Duodenal mucosa (tissue), 2 donors: ENCODE measurements at regions not wholly inside any gene's neighbourhood (a gene's known extent, or its start where the extent isn't known, plus 50 kb on each side); places are given as distances from the start of the nearest gene placed in this dataset.

Source experiments
- H3K27ac ChIP-seq: one replicate; pipeline ENCODE4 v1.7.0; 2013; ENCODE audit warnings: low read depth, low read length
- H3K27me3 ChIP-seq, 2 donors: one replicate each; pipeline ENCODE4 v1.7.0; 2013; ENCODE audit warnings: low read length in 2 of 2, control low read depth in 1 of 2; ENCODE audit not compliant: insufficient read depth in 2 of 2, control insufficient read depth in 1 of 2
- H3K36me3 ChIP-seq, 2 donors: one replicate each; pipeline ENCODE4 v1.7.0; 2013; ENCODE audit warnings: low read length in 2 of 2, control low read depth in 1 of 2; ENCODE audit not compliant: insufficient read depth in 2 of 2, control insufficient read depth in 1 of 2
- H3K4me1 ChIP-seq, 2 donors: one replicate each; pipeline ENCODE4 v1.7.0; 2013; ENCODE audit warnings: low read length in 2 of 2, control low read depth in 1 of 2; ENCODE audit not compliant: insufficient read depth in 2 of 2, control insufficient read depth in 1 of 2
- H3K4me3 ChIP-seq, 2 donors: one replicate each; pipeline ENCODE4 v1.7.0; 2013; ENCODE audit warnings: low read length in 2 of 2, low read depth in 1 of 2
- H3K9ac ChIP-seq, 2 donors: one replicate each; pipeline ENCODE4 v1.7.0; 2013; ENCODE audit warnings: low read length in 2 of 2, low read depth in 1 of 2
- H3K9me3 ChIP-seq, 2 donors: one replicate each; pipeline ENCODE4 v1.7.0; 2013; ENCODE audit warnings: low read length in 2 of 2, control low read depth in 1 of 2; ENCODE audit not compliant: control insufficient read depth in 1 of 2

DNA sequence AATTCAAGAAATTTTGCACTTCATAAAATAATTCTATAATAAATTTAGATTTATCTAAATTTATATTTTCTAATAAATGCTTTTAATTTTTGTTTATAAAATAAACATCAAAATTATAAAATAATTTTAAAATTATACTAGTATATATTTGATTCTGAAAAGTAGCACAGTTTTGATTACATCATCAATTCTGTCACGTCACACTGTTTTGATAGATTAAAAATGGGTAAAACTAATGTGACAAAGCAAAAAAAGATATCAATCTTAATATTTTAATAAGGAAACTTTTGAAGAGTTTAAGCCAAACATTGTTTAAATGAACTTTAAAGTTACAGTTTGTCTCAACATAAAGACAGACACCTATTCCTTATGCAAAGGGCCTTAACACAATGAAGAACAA lies 1001.8 kb downstream of the KCNT2 start:
- H3K4me1 ChIP-seq = no peaks in the 10 kb centered on the region
- H3K27ac ChIP-seq = no peak overlapping the region
- no peak overlapping the region for H3K4me3 ChIP-seq
- H3K27me3 ChIP-seq = no peaks in the 10 kb centered on the region
- H3K36me3 ChIP-seq = no peaks in the 10 kb centered on the region
- no peak overlapping the region for H3K9ac ChIP-seq
- H3K9me3 ChIP-seq = no peaks in the 10 kb centered on the region

- no peak overlapping the region for H3K27ac ChIP-seq
- H3K4me3 ChIP-seq = no peak overlapping the region
- no peaks in the 10 kb centered on the region for H3K27me3 ChIP-seq
- no peak overlapping the region for H3K9ac ChIP-seq
- H3K9me3 ChIP-seq = peaks cover 0 to 3% of the 10 kb centered on the region in 2 donors
- no peaks in the 10 kb centered on the region for H3K36me3 ChIP-seq
- H3K4me1 ChIP-seq = no peaks in the 10 kb centered on the region
Observed at GRCh38 chr1:195604287-195604686, 1004.0 kb downstream of the KCNT2 start.

- Histone ChIP-seq H3K27ac (no peak overlapping the region), H3K27me3 (no peaks in the 10 kb centered on the region), H3K4me3 (no peak overlapping the region), H3K36me3 (no peaks in the 10 kb centered on the region), H3K4me1 (no peaks in the 10 kb centered on the region), H3K9me3 (peaks cover 0 to 7% of the 10 kb centered on the region in 2 donors), H3K9ac (no peak overlapping the region)
Observed at GRCh38 chr1:195597891-195598290, 1010.3 kb downstream of the KCNT2 start.

DNA sequence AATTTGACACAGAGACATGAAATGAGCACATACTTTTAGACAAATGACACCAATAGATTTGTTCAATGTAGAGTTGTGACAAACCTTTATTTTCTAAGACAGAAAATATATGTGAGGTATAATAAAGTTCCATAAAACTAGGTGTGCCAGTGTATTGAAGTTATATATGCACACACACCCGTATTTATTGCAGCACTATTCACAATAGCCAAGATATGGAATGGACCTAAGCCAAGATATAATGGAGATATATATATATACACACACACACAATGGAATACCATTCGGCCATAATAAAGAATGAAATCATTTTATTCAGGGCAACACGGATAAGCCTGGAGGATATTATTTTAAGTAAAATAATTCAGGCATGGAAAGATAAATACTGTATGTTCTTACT lies 1013.5 kb downstream of the KCNT2 start:
- peaks cover 0 to 5% of the 10 kb centered on the region in 2 donors for H3K9me3 ChIP-seq
- H3K36me3 ChIP-seq = no peaks in the 10 kb centered on the region
- no peaks in the 10 kb centered on the region for H3K4me1 ChIP-seq
- no peak overlapping the region for H3K27ac ChIP-seq
- H3K4me3 ChIP-seq = no peak overlapping the region
- H3K27me3 ChIP-seq = no peaks in the 10 kb centered on the region
- H3K9ac ChIP-seq = no peak overlapping the region

GRCh38 chr1:195594322-195594721 lies 1013.9 kb downstream of the KCNT2 start:
- no peaks in the 10 kb centered on the region for H3K4me1 ChIP-seq
- H3K36me3 ChIP-seq = no peaks in the 10 kb centered on the region
- H3K9me3 ChIP-seq = peaks cover 0 to 5% of the 10 kb centered on the region in 2 donors
- peak overlapping the region in 1 of 2 donors; percentile 25 for H3K4me3 ChIP-seq
- no peaks in the 10 kb centered on the region for H3K27me3 ChIP-seq
- H3K9ac ChIP-seq = no peak overlapping the region
- H3K27ac ChIP-seq = no peak overlapping the region

DNA sequence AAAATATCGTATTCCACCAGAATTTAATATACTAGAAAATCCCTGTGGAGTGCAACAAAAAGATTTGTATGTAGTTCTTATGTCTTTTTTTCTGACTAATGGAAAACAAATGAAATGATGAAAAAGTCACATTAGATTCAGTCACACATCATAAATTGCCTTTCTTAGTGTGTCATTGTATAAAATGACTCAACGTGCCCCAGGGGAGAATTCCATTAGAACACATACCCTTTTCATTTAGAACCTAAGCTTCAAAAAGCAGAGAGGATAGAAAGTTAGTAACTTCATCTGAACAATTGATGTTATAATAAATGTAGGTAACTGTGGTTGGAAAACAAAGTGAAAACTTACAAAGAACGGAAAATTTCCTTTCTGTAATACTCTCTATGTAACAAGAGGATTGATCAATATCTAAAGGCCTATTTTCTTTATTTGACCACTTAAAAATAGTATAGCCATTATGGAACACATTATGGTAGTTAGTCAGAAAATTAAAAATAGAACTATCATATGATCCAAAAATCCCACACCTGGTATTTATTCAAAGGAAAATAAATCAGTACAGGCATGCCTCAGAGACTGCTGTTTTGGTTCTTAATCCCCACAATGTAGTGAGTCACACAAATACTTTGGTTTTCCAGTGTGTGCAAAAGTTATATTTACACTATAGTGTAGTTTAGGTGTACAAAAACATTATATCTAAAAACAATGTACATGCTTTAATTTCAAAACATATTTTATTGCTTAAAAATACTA lies 1016.1 kb downstream of the KCNT2 start:
- H3K4me3 ChIP-seq = no peak overlapping the region
- H3K9me3 ChIP-seq = peaks cover 0 to 9% of the 10 kb centered on the region in 2 donors
- no peaks in the 10 kb centered on the region for H3K27me3 ChIP-seq
- no peaks in the 10 kb centered on the region for H3K4me1 ChIP-seq
- H3K27ac ChIP-seq = no peak overlapping the region
- H3K36me3 ChIP-seq = no peaks in the 10 kb centered on the region
- H3K9ac ChIP-seq = no peak overlapping the region

- Histone ChIP-seq H3K27ac (no peak overlapping the region), H3K4me3 (no peak overlapping the region), H3K4me1 (no peaks in the 10 kb centered on the region), H3K36me3 (no peaks in the 10 kb centered on the region), H3K9me3 (peaks cover 0 to 11% of the 10 kb centered on the region in 2 donors), H3K27me3 (no peaks in the 10 kb centered on the region), H3K9ac (no peak overlapping the region)
Observed at GRCh38 chr1:195590649-195591048, 1017.6 kb downstream of the KCNT2 start.

- Histone ChIP-seq H3K9ac (no peak overlapping the region), H3K27me3 (no peaks in the 10 kb centered on the region), H3K4me1 (no peaks in the 10 kb centered on the region), H3K36me3 (no peaks in the 10 kb centered on the region), H3K9me3 (peaks cover 0 to 16% of the 10 kb centered on the region in 2 donors), H3K4me3 (no peak overlapping the region), H3K27ac (no peak overlapping the region)
Observed at GRCh38 chr1:195584870-195585624, 1023.2 kb downstream of the KCNT2 start.

DNA sequence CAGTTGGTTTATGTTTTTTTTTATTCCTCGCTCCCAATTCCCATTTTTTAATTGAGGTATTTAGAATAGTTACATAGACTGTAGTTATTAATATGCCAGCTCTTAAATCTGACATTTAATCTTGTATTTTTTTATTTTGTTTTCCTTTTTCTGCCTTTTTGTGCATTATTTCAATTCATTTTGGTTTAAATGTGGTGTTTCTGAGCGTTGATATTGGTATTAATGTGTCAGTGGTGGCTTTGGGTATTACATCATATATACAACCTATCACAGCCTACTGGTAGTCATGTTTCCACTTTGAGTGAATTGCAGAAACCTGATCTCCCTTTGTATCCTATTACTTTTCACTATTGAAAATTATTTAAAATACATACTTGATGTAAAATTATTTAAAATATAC lies 1027.3 kb downstream of the KCNT2 start:
- no peak overlapping the region for H3K4me3 ChIP-seq
- H3K4me1 ChIP-seq = no peaks in the 10 kb centered on the region
- H3K9me3 ChIP-seq = peaks cover 0 to 11% of the 10 kb centered on the region in 2 donors
- H3K27me3 ChIP-seq = no peaks in the 10 kb centered on the region
- no peak overlapping the region for H3K9ac ChIP-seq
- H3K36me3 ChIP-seq = no peaks in the 10 kb centered on the region
- H3K27ac ChIP-seq = no peak overlapping the region

- no peaks in the 10 kb centered on the region for H3K36me3 ChIP-seq
- no peak overlapping the region for H3K4me3 ChIP-seq
- H3K9me3 ChIP-seq = no peaks in the 10 kb centered on the region
- H3K27ac ChIP-seq = no peak overlapping the region
- no peaks in the 10 kb centered on the region for H3K4me1 ChIP-seq
- H3K27me3 ChIP-seq = no peaks in the 10 kb centered on the region
- H3K9ac ChIP-seq = no peak overlapping the region
Observed at GRCh38 chr1:195577748-195578147, 1030.5 kb downstream of the KCNT2 start.
